Kidney tubule cell (primary cell): ENCODE measurements at regions not wholly inside any gene's neighbourhood (a gene's known extent, or its start where the extent isn't known, plus 50 kb on each side); places are given as distances from the start of the nearest gene placed in this dataset.

Experiments used
- DNase-seq: peaks from one replicate; pipeline ENCODE4 v3.0.0-alpha.2; 2018; ENCODE audit warnings: low spot score

DNA sequence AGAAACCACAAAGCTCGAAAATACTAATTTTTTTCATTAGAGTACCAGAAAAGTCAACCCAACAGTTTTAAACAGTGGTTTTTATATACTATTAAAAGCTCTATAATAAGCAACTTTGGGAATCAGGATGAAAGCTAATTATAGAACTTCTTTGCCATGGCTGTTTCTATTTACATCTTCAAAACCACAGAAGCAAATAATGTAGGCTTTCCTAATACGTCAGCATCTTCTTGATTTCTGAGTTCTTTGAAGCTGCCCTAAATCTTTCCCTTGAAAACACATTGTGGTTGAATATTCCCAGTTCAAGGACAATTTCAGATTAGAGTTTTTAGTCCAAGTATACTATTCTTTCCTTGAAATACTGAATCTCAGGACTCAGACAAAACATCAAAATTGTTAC lies 460.2 kb upstream of the FAT1 start:
- no peak for DNase-seq

DNA sequence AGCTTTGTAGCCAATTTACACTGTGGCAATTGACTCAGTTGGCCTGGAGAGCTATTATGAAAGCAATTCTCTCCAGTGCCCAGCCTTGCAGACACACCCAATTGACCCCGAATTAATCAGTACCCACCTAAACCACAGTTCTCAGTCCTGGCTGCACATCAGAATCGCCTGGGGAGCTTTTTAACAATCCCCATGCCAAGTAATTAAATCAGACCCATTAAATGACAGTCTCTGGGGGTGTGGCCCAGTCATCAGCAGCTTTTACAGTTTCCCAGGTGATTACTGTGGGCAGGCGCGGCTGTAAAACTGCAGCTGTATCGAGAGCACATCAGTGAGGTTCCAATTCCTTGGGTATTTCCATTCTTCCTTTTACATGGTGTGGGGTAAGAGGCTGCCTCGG lies 460.9 kb upstream of the FAT1 start:
- DNase-seq: peak; percentile 9

DNA sequence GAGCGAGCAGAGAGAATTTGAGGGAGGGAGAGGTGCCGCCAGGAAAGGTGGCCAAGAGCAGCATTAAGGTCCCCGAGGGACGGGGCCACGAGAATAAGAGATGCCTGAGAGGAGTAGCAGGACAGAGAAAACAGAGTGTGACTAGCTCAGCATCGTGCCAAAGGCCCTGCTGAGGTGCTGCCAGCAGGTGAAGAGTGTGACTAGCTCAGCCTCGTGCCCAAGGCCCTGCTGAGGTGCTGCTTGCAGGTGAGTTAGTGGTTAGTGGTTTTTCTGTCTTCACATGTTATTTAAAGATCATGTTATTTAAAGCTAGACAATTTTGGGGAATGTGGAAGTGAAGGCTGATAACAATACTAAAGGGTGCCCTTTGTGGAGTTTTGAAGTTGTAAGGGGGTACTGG lies 464.5 kb upstream of the FAT1 start:
- DNase-seq: no peak

DNA sequence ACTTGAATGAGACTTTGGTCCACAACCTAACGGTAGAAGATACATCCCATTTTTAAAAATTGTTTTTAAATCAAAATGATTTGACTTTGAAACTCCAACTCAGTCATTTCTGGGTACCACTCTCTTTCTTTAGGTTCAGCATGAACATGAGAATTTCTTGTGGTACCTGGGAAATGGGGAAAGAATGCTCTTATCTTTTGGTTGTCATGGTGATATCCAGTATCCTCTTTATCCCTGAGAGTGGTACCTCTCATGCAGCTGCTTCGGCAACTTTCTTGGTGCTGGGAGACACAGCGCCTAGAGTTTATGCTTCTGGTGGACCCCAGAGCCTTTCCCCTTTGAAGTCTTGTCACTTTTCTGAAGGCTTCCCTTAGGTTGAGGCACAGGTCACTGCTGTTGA lies 465.1 kb upstream of the FAT1 start:
- no peak for DNase-seq

DNA sequence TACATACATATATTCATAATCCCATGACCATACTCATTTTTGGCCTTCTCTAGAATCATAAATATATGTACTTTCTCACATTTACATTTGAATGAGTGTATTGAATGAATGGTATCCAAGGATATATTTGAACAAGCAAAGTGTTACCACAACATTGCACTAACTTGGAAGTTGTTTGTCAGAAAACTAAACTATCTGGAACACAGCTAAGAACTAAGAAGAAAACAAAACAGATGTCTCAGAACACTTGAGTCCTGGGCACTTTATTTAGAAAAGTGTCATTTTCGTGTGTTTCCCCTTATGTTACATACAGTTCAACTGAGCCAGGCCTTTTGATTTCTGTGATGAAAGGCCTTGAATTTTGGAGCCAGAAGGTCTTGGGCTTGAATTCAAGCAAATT lies 466.7 kb upstream of the FAT1 start:
- no peak for DNase-seq

DNA sequence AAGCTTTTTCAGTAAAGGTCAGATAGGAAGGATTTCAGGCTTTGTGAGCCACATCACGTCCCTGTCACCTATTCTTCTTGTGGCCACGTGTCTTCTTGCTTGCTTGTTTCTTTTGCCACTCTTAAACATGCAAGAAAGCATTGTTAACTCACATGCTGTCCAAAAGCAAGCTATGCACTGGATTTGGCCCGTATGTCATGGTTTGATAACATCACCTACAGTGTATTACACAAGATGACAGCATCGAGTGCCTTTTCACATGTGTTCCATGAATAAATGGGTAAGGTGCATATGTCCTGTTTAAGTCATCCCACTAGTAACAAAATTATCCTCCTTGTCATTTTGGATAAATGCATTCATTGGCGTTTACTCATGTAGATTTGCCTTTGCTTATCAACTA lies 468.0 kb upstream of the FAT1 start:
- DNase-seq: no peak

DNA sequence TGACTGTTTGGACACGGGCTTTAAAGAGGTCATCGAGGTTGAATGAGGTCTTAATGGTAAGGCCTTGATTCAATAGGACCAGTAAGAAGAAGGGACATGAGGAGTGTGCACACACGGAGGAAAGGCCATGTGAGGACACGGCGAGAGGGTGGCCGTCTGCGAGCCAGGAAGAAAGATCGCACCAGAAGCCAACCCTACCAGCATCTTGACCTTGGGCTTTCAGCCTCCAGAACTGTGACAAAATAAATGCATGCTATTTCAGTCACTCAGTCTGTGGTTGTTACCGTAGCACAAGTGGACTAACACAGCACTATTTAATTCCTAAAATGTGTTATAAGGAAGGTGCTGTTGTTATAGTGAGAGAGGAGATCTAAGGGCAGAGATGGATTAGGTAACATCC lies 468.6 kb upstream of the FAT1 start:
- DNase-seq: no peak

DNA sequence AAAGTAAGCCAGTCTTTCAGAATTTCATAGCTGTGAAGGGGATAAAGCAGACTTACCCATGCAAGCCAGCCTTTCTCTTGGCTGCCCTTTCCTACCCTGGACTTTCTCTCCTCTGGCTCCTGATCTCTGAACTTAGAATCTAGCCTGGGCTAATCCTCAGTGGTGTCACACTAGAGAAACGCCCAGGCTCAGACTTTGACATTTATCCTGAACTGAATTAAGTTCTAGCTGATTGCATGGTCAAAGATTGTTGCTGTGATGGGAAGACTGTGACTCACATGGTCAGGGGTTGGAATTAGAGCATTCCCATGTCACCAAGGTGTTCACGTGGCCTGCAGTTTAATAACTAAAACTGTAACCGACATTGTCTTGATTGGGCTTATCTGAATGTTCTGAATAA lies 469.5 kb upstream of the FAT1 start:
- peak; percentile 14 for DNase-seq

DNA sequence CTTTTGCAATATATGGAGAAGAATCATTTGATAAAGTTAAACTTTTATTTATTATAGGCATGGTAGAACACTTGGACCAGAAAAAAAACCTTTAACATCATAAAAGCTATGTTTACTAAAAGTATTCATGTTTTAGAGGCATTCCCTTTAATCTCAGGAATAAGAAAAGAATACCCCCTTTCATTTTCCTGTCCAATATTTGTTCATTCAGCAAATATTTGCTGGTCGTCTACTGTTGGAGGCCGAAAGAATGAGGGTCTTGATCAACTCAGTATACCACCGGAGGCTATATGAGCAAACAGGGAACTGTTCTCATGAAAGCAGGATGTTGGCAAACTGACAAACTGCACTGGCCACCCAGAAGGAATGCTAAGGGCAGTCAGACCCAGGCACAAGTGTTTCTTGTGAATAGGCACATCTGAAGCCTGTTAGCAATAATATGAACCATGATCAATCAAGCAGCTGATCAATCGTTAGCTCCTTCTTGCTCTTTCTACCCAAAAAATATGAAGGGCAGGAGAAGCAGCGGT lies 480.8 kb upstream of the FAT1 start:
- DNase-seq: peak; percentile 15

DNA sequence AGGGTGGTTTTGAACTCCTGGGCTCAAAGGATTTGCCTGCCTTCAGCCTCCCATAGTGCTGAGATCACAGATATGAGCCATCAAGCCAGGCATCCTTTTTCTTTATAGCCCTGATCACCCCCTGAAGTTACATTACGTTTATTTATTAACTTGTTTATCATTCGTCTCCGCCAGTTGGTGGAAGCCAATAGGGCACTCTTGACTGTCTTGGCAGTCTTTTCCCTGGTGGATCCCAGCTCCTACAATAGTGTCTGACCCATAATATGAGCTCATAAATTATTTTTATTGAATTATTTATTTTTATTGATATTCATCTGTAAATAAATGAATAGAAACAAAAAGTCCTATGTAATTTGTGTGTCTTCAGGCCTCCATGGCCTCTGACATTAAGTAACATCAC lies 484.3 kb upstream of the FAT1 start:
- DNase-seq: no peak

DNA sequence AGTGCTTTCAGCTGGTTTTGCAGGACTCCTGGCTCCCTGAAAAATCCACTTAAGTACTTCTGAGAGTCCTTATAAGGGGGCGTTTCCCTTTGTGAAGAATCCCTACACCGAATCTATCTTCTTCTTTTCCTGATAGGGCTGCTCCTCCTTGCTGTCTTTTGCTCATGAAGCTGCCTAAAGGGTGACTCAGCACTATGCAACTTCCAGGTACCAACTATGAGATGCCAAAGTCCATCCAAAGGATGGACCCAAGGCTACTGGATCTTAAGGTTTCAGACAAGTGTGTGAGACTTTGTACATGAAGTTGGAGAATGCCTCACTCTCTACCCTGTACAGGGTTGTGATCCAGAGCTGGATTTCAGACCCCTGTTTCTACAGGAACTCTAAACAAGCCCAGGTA lies 485.0 kb upstream of the FAT1 start:
- no peak for DNase-seq

DNA sequence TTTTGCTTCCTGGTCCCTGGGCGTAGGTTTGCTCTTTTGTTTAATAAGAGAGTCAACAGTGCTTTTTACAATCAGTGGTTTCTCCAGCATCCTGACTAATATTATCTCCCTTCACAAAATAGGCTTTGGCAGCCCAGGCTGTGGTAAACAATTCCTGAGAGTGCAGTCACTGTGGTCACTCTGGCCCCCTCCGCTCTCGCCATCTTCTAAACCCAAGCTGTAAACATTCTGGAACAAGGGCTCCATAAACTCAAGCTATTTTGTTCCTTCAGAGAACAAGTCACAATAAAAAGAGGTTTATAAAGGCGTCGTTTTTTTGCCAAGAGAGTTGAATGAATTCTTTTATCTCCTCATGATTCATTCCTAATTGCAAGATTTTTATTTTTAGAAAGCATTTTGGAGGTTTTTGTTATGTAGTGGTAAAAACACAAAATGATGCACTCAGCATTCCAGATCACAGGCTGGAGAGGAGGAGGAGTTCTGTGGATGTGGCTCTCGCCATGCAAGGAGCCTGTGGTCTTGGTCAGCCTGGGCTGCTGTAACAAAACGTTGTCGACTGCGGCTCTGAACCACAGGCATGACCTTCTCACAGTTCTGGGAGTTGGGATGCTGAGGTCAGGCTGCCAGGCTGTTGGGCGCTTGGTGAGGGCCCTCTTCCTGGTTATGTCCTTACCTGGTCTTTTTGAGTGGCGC lies 486.4 kb upstream of the FAT1 start:
- no peak for DNase-seq

DNA sequence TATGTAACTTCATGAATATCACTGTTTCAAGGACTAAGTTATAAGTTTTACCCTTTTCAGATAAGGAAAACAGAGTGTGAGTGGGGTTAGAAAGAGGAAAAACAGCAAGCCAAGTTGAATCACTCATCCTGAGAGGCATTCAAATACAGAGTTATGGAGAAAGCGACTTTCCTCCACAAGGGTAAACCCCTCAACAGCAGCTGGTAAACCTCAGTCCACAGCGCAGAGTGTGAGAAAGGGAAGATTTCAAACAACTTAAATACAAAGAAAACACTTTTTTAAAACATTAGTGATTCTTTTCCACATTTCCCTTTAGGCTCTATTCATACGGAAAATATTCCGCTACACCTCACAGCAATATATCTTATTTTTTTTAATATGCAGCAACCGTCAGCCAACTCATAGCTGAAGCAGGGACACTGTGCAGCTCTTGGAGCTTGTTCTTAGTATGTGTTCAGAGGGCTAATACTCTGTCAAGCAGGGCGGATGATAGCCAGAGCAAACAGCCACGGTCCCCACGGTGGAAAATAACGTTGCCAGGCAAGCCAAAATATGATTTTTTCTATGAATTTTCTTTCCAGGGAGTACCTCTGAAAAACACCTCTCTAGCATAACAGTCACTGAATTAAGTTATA lies 488.9 kb upstream of the FAT1 start:
- no peak for DNase-seq

DNA sequence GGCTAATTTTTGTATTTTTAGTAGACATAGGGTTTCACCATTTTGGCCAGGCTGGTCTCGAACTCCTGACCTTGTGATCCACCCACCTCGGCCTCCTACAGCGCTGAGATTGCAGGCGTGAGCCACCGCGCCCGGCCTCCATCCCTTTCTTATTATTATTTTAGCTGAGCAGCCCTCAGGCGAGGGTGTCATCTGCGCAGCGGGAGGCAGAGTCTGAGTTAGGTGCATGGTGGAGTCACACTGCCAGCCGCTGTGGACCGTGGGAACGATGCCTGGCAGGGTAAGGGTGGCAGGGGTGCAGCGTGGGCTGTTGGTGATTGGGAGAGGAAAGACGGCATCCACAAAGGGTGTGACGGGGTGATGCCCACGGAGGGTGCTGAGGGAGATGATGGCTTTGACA lies 491.8 kb upstream of the FAT1 start:
- no peak for DNase-seq

DNA sequence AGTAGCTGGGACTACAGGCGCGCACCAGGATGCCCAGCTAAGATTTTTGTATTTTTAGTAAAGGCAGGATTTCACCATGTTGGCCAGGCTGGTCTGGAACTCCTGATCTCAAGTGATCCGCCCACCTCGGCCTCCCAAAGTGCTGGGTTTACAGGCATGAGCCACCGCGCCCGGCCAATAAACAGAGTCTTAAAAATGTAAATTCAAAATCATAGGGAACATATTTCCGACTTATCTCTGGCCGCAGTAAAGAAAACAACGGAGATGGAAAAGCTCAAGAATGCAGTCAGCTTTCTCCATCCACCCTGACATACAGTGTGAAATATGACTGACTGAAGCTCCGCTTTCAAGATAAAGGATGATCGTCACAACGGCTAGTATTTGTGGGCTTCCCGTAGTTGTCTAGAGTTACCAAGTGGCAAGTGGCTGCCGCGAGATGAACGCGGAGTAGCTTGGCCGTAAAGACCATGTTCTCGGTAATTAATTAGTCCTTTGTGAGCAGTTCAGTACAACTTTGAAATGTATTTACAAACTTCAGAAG lies 495.1 kb upstream of the FAT1 start:
- no peak for DNase-seq

DNA sequence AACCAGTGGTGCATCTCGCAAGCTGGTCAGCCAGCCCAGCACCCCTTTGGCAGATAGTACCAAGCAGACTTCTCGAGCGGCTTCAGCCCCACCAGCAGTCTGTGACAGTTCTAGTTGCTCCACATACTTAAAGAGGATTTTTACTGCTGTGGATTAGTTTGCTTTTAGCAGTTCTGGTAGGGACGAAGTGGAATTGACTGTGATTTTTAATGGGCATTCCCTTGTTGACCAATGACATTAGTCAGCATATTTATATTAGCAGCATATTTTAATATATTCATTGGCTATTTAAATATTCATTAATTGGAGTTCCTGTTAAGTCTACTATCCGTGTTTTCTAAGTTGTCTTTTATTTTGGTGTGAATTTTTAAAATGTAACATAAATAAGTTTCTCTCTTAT lies 500.9 kb upstream of the FAT1 start:
- DNase-seq: no peak

DNA sequence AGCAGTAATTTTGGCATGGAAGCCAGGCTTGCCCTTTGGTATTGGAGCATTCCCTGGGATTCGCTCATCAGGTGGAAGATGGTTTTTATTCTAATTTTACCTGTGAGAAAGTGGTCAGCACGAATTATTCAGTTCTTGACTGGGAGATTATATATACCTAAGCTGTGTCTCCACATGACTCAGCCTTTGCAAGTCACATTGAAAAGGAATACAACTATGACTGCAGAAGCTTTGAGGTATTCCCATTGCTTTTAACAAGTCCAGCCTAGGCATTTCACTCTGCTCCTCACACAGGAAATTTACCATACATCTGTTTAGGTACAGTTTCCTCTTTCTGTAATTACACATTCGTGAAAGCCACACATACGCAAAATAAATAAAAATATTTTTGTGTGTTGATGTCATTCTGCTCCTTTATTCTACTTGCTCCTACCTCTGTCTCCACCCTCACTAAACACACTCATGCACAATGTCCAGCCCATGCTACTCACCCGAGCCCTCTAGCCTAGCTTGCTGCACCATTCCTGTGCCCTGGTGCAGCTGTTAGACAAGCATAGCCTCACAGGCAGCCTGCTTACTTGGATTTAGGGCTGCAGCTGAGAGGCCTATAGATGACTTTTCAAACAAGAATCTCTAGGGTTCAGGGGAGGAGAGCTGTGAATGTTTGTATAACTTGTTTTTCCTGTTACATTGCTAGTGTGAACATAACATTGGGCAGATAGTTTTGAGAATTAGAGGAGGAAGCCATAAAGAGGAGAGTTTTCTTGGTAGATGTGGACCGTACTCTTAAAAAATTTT lies 504.4 kb upstream of the FAT1 start:
- peak; percentile 8 for DNase-seq

DNA sequence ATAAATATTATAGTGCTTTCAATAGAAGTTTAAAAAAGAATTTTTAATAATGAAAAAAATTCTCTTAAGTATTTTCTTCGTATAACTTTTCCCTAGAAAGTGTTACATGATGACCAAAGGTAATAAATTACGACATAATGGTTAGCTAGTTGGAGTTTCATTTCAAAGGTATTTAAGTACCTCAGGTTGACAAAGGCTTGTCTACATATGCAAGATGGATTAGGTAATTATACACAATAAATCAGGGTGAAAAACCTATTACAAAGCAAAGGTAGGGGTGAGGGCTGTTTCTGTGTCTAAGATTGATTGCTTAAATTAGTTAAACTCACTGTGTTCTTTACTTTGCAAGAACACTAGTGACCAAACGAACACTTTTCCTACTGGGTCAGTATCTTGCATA lies 508.5 kb upstream of the FAT1 start:
- DNase-seq: no peak

DNA sequence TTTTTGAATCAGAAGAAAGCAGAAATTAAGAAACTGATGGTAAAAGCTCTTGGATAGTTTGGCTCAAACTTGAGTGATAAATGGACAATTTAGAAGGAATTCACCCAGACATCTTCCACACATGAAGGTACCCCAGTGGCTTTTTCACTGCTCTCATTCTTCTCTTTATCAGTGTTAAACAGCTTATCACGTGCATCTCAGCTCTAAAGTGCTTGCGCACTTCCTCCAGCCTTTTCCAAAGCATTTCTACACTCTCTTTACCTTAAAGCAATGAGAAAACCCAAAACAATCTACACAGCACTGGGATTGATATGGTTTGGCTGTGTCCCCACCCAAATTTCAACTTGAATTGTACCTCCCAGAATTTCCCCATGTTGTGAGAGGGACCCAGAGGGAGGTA lies 509.1 kb upstream of the FAT1 start:
- DNase-seq: no peak

DNA sequence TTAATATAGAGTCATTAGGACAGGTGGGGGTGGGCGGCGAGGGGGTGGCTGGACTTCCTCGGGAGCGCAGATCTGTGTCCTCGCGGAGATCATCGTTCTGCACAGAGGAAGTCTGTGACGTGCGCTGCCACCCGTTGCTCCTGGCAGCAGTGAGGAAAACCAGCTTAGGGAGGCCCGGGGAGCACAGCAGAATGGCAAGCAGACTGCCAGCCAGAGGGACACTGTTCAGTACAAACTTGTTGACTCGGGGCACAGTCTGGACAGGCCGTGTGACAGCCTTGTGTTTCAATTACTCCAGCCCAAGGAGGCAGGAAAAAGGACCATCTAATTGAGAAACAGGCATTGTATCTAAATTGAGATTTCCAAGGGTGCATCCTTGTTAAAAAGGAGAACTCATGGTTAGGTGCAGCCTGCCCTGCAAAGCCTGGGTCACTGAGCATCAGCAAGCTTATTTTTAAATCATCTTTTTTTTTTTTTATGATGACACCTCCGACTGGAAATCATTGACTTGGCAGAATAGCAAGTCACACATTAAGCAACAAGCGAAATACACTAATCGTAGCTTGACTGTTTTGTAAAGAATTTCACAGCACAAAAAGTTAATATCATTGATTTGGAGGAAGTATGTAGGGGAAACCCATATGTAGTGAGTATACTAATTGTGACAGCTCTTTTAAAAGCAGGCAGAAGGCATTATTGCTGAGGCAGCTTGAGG lies 512.0 kb upstream of the FAT1 start:
- DNase-seq: peak; percentile 79

DNA sequence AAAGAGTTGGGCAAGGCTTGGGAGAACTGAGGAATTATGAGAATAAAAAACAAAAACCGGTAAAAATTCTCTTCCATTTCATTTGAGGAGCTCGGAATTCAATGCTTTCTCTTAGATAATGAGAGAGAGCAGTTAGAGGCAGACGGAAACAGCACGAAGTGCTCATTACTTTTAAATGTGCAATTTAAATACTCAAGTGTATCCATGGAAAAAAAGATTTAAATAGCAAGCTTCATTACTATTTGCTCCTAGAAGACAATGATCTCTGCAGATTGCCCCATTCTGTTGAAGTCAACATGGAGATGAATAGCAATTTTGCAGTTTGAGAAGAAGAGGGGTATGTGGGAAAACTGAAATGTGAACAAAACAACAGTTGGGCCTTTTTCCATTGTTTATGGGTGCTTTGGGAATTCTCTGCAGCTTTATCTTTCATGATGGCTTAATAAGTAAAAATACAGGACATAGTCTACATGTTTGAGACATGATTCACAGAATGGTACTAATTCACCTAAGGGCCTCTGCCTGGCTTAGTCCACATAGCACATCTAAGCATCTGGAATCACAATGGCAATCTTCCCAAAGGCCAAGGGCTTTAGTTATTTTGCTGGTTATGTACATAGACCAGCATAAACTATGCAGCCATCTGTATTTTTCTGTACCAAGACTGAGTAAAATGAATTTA lies 512.7 kb upstream of the FAT1 start:
- DNase-seq: peak; percentile 83

DNA sequence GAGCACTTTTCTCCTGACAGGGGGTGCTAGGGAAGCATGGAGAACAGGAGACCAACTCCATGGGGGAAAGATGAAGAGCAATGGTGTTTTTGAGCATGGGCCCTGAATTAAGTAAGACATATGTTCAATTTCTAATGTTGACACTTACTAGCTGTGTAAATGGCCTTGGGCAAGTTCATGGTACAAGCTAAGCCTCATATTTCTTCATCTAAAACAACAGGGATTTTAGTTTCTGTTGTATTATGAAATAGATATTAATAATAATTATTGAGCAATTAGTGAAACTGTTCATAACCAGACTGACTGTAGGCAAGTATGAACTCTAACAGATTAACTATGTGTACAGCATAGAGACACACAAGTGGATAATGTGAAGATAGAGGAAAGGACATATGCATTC lies 515.0 kb upstream of the FAT1 start:
- DNase-seq: no peak
